Kidney (tissue), 13 donors: ENCODE measurements at regions not wholly inside any gene's neighbourhood (a gene's known extent, or its start where the extent isn't known, plus 50 kb on each side); places are given as distances from the start of the nearest gene placed in this dataset.

Source experiments
- DNase-seq, 5 donors: peaks; one replicate each; pipeline ENCODE4 v3.0.0-alpha.2; 2013 to 2020
- FAIRE-seq: peaks from 2 replicates; lab custom pipeline; 2012; peaks lifted over from hg19 to GRCh38; lab: Jason Lieb, UNC
- H3K27ac ChIP-seq, 2 donors: one replicate each; pipeline ENCODE4 v1.7.0; 2013; ENCODE audit warnings: low read depth in 2 of 2, low read length in 2 of 2, inconsistent platforms in 1 of 2
- H3K27me3 ChIP-seq: one replicate; pipeline ENCODE4 v1.7.1; 2013; ENCODE audit warnings: low read length, inconsistent platforms; ENCODE audit not compliant: control insufficient read depth, insufficient read depth
- H3K36me3 ChIP-seq, 3 donors: one replicate each; pipeline versions ENCODE4 v1.7.0 to v1.7.1; 2013; ENCODE audit warnings: low read length in 3 of 3, control low read depth in 1 of 3, inconsistent platforms in 1 of 3; ENCODE audit not compliant: insufficient read depth in 3 of 3, control insufficient read depth in 2 of 3
- H3K4me1 ChIP-seq, 3 donors: one replicate each; pipeline versions ENCODE4 v1.7.0 to v1.7.1; 2013; ENCODE audit warnings: low read length in 3 of 3, inconsistent platforms in 1 of 3, low read depth in 1 of 3; ENCODE audit not compliant: control insufficient read depth in 2 of 3, insufficient read depth in 2 of 3
- H3K4me3 ChIP-seq, 3 donors: one replicate each; pipeline versions ENCODE4 v1.7.0 to v1.8.1; 2013; ENCODE audit warnings: low read length in 3 of 3, control low read depth in 1 of 3, inconsistent platforms in 1 of 3
- H3K9ac ChIP-seq, 3 donors: one replicate each; pipeline versions ENCODE4 v1.7.0 to v1.7.1; 2013; ENCODE audit warnings: low read length in 3 of 3, control low read depth in 1 of 3, inconsistent platforms in 1 of 3
- H3K9me3 ChIP-seq, 3 donors: one replicate each; pipeline versions ENCODE4 v1.7.0 to v1.7.1; 2013; ENCODE audit warnings: low read length in 3 of 3, control low read depth in 1 of 3, inconsistent platforms in 1 of 3; ENCODE audit not compliant: control insufficient read depth in 2 of 3, insufficient read depth in 1 of 3
- intact Hi-C: fragments of 100-400 bp; cut with DNase I; formaldehyde crosslinking; loops from one replicate; pipeline ENCODE4 v1.11.1; 2022
- TF ChIP-seq, protein P1 (sequence below): IDR thresholded peaks from 3 replicates; pipeline ENCODE4 v1.5.1; 2012; ENCODE audit warnings: mild to moderate bottlenecking, moderate library complexity, borderline replicate concordance; ENCODE audit not compliant: insufficient read depth; ENCODE audit errors: extremely low read depth
- donor health status: control.
- donor health status: control.
- donor health status: control.
- donor health status: control.
- donor health status: control.
- donor health status: DM: yes; HTN: yes; CAD: no.
- donor health status: Normal renal cell carcinoma (clear cell type).

DNA sequence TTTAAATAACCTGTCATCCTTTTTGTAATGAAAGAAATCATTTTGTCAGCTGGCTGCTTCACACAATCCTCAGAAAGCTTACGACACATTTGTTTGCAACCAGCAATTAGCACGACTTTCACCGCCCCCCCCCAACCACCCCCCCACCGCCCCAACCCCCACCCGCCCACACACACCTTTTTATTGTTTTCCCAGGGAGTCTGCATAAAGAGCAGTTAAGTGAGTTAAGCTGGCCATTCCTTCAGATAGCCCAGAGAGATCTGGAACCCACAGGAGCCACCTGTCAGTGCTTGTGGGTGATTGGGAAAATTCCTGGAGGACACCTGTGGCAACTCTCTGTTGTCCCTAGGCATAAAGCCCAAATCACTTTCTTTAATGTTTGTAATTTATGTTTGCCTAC, 175.7 kb upstream of the FMR1 start:
- Histone ChIP-seq H3K9ac (no peak overlapping the region), H3K36me3 (no peaks in the 10 kb centered on the region), H3K4me1 (no peaks in the 10 kb centered on the region), H3K4me3 (no peak overlapping the region), H3K27ac (no peak overlapping the region), H3K9me3 (no peaks in the 10 kb centered on the region), H3K27me3 (no peaks in the 10 kb centered on the region)
- DNase-seq (no peak), FAIRE-seq (no peak)
- intact Hi-C loops, result no loop called here
- TF ChIP-seq, protein P1, sequence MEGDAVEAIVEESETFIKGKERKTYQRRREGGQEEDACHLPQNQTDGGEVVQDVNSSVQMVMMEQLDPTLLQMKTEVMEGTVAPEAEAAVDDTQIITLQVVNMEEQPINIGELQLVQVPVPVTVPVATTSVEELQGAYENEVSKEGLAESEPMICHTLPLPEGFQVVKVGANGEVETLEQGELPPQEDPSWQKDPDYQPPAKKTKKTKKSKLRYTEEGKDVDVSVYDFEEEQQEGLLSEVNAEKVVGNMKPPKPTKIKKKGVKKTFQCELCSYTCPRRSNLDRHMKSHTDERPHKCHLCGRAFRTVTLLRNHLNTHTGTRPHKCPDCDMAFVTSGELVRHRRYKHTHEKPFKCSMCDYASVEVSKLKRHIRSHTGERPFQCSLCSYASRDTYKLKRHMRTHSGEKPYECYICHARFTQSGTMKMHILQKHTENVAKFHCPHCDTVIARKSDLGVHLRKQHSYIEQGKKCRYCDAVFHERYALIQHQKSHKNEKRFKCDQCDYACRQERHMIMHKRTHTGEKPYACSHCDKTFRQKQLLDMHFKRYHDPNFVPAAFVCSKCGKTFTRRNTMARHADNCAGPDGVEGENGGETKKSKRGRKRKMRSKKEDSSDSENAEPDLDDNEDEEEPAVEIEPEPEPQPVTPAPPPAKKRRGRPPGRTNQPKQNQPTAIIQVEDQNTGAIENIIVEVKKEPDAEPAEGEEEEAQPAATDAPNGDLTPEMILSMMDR, result no peak

DNA sequence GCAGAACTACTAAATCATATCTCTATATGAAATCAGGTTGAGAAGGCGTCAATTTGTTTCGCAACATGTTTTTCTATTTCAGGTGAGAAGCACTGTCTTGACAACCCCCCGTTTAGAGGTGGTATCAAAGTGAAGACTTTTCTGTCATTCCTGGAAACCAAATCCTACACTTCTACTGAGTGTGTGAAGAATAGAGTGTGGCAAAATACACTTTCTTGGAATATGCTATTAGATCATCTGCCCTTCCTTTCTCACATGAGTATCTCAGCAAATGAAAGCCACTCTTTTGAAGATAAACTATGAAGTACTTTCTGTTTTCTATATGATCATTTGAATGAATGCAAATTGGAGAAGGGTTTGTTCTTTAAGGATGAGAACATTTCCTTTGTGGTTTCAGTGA, 174.0 kb upstream of the FMR1 start:
- Histone ChIP-seq H3K4me1 (no peaks in the 10 kb centered on the region), H3K27ac (no peak overlapping the region), H3K4me3 (no peak overlapping the region), H3K27me3 (no peaks in the 10 kb centered on the region), H3K9ac (no peak overlapping the region), H3K9me3 (no peaks in the 10 kb centered on the region), H3K36me3 (no peaks in the 10 kb centered on the region)
- TF ChIP-seq, protein P1, result no peak
- intact Hi-C loops, result no loop called here
- DNase-seq (no peak), FAIRE-seq (no peak)

DNA sequence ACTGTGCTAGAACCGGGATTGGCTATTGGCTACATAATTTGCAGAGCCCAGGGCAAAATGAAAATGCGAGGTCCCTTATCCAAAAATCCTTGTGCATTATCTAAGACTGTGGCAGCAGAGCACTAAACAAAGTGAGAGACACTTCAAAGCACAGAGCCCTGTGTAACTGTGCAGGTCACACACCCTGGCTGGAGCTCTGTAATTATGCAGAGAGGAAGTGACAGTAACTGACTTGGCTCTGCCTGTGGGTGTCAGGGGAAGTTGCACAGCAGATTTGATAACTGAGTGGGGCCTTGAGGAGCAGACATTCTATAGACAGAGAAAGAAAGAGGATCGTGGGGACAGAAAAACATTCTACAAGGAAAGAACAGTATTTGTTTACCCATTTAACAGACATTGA, 173.5 kb upstream of the FMR1 start:
- no peaks in the 10 kb centered on the region for H3K36me3 ChIP-seq
- TF ChIP-seq, protein P1, result no peak
- intact Hi-C loops, result no loop called here
- H3K4me3 ChIP-seq, result no peak overlapping the region
- no peaks in the 10 kb centered on the region for H3K27me3 ChIP-seq
- FAIRE-seq (no peak), DNase-seq (no peak)
- no peaks in the 10 kb centered on the region for H3K4me1 ChIP-seq
- H3K27ac ChIP-seq, result no peak overlapping the region
- no peak overlapping the region for H3K9ac ChIP-seq
- no peaks in the 10 kb centered on the region for H3K9me3 ChIP-seq

DNA sequence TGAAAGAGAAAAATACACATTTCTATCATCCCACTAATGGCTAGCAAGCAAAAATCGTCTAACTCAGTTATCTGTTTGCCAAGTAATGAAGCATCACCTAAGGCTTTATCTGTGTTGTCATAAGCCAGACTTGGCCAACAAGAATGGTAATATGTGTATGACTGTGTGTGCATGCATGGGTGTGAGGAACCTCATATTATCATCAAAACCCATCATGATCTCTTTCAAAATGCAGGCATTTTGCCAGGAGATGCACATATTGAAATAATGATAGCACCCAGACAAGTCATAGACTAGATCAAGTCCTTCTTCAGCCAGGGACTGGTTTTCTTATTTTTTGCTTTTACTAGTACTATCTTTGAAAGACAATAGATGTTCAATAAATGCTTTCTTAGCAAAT, 172.5 kb upstream of the FMR1 start:
- no peak overlapping the region for H3K4me3 ChIP-seq
- DNase-seq, result no peak
- TF ChIP-seq, protein P1, result no peak
- no peaks in the 10 kb centered on the region for H3K27me3 ChIP-seq
- FAIRE-seq, result no peak
- no peak overlapping the region for H3K27ac ChIP-seq
- H3K4me1 ChIP-seq, result no peaks in the 10 kb centered on the region
- H3K36me3 ChIP-seq, result no peaks in the 10 kb centered on the region
- no peak overlapping the region for H3K9ac ChIP-seq
- intact Hi-C loops, result no loop called here
- no peaks in the 10 kb centered on the region for H3K9me3 ChIP-seq
